ENCODE measurements at regions not wholly inside any gene's neighbourhood (a gene's known extent, or its start where the extent isn't known, plus 50 kb on each side); places are given as distances from the start of the nearest gene placed in this dataset.

- TF ChIP-seq, protein P1, sequence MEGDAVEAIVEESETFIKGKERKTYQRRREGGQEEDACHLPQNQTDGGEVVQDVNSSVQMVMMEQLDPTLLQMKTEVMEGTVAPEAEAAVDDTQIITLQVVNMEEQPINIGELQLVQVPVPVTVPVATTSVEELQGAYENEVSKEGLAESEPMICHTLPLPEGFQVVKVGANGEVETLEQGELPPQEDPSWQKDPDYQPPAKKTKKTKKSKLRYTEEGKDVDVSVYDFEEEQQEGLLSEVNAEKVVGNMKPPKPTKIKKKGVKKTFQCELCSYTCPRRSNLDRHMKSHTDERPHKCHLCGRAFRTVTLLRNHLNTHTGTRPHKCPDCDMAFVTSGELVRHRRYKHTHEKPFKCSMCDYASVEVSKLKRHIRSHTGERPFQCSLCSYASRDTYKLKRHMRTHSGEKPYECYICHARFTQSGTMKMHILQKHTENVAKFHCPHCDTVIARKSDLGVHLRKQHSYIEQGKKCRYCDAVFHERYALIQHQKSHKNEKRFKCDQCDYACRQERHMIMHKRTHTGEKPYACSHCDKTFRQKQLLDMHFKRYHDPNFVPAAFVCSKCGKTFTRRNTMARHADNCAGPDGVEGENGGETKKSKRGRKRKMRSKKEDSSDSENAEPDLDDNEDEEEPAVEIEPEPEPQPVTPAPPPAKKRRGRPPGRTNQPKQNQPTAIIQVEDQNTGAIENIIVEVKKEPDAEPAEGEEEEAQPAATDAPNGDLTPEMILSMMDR (IDR thresholded peaks at IDR 0.05; ENCODE audit: borderline replicate concordance, insufficient read depth, low read depth, low read length), result no peak
Observed at GRCh38 chr13:33480561-33480960, 195.0 kb upstream of the STARD13 start.

GRCh38 chr13:33483471-33483870, 197.9 kb upstream of the STARD13 start:
- no peak overlapping the region for H3K4me3 ChIP-seq (ENCODE audit: low read depth, low read length)
- TF ChIP-seq, protein P1 (IDR thresholded peaks at IDR 0.05; ENCODE audit: borderline replicate concordance, insufficient read depth, low read depth, low read length), result no peak

More at GRCh38 chr13:33480561-33480960, 195.0 kb upstream of the STARD13 start:
- H3K4me3 ChIP-seq (ENCODE audit: low read depth, low read length), result no peak overlapping the region

DNA sequence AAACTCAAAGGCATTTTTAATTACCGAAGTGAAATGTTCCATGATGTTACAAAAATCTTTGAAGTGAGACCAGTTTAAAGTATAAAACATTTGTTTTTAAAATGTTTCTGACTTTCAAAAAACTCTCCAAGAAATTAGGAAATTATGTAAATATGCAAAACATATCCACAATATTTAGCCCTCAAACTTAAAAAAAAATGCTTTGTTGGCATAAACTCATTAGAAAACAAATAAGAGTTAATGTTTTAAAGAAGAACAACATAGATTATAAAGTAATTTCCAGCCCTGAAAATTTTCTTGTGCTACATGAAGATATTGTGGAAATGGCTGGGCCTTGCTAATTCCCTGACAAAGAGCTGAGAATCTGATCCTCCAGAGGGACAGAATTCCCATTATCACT, 199.7 kb upstream of the STARD13 start:
- TF ChIP-seq, protein P1 (IDR thresholded peaks at IDR 0.05; ENCODE audit: borderline replicate concordance, insufficient read depth, low read depth, low read length), result no peak
- no peak overlapping the region for H3K4me3 ChIP-seq (ENCODE audit: low read depth, low read length)

GRCh38 chr13:33487575-33488243, 202.2 kb upstream of the STARD13 start:
- TF ChIP-seq, protein P1 (IDR thresholded peaks at IDR 0.05; ENCODE audit: borderline replicate concordance, insufficient read depth, low read depth, low read length), result peak; percentile 37; the same call in 1 of the 2 replicates
- H3K4me3 ChIP-seq (ENCODE audit: low read depth, low read length), result no peak overlapping the region

GRCh38 chr13:33489563-33489962, 204.0 kb upstream of the STARD13 start:
- TF ChIP-seq, protein P1 (IDR thresholded peaks at IDR 0.05; ENCODE audit: borderline replicate concordance, insufficient read depth, low read depth, low read length), result no peak
- no peak overlapping the region for H3K4me3 ChIP-seq (ENCODE audit: low read depth, low read length)

DNA sequence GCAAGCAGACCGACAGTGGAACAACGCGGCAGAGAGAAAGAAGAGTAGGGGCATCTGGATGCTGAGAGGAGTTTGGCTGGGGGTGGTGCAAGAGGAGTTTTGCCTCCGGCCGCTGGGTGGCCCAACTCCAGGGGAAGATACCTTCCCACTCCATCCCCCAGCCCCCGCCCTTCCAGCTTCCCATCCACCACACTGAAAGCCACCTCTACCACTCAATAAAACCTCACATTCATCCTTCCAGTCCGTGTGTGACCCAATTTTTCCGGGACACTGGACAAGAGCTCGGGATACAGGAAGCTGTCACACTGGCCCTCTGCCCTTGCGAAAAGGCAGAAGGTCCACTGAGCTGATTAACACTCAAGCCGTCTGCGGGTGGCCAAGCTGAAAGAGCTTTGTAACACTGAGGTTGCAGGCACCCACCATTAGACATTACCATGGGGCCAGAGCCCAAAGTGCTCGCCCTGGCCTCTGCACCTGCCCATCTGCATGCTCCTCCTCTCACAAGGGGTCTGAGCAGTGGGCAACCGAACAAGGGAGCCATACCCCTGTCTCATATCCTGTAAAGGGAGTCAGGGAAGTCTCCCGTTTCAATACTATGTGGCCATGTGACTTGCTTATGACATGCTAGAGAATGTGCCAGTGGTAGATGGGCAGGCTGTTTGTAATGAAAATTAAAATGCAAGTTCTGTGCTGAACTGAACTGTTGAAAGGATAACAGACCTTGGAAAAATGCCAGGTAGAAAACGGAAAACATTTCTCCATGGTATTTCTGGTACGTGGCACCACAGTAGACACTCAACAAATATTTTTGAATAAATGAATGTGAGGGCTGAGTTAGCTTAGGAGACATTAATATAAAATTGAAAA, 205.1 kb upstream of the STARD13 start:
- H3K4me3 ChIP-seq (ENCODE audit: low read depth, low read length), result no peak overlapping the region
- TF ChIP-seq, protein P1 (IDR thresholded peaks at IDR 0.05; ENCODE audit: borderline replicate concordance, insufficient read depth, low read depth, low read length), result no peak

All from GM12875 (cell line).